GM12874 (cell line): ENCODE measurements at regions not wholly inside any gene's neighbourhood (a gene's known extent, or its start where the extent isn't known, plus 50 kb on each side); places are given as distances from the start of the nearest gene placed in this dataset.

Experiments
- TF ChIP-seq, protein P1 (sequence below): IDR thresholded peaks from 2 replicates; pipeline ENCODE4 v1.5.1; 2011; ENCODE audit warnings: low read depth, mild to moderate bottlenecking, control low read depth, low read length, moderate library complexity; ENCODE audit not compliant: insufficient read depth

- TF ChIP-seq, protein P1, sequence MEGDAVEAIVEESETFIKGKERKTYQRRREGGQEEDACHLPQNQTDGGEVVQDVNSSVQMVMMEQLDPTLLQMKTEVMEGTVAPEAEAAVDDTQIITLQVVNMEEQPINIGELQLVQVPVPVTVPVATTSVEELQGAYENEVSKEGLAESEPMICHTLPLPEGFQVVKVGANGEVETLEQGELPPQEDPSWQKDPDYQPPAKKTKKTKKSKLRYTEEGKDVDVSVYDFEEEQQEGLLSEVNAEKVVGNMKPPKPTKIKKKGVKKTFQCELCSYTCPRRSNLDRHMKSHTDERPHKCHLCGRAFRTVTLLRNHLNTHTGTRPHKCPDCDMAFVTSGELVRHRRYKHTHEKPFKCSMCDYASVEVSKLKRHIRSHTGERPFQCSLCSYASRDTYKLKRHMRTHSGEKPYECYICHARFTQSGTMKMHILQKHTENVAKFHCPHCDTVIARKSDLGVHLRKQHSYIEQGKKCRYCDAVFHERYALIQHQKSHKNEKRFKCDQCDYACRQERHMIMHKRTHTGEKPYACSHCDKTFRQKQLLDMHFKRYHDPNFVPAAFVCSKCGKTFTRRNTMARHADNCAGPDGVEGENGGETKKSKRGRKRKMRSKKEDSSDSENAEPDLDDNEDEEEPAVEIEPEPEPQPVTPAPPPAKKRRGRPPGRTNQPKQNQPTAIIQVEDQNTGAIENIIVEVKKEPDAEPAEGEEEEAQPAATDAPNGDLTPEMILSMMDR = no peak
These were observed 78.1 kb upstream of the EOMES start for GRCh38 chr3:27800261-27800660.

GRCh38 chr3:27802425-27802824, 80.3 kb upstream of the EOMES start:
- TF ChIP-seq, protein P1 = no peak

DNA sequence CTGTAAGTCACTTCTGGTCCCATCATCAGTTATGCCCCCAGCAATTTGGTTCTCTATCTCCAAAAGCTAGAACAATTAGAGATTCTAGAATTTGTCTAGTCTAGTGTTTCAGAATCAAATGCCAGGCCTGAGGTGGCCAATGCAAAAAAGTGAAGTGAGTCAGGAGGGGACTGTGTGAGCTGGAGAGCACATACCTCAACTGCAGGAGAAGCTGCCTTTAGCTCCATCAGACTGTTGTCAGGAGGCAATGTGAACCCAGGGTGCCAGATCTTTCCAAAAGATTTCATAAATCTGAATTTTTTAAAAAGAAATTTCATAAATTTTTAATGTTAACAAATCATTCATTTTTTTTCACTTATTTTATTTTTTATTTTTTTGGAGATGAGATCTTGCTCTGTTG, 80.7 kb upstream of the EOMES start:
- TF ChIP-seq, protein P1 = no peak

- TF ChIP-seq, protein P1 = no peak
These were observed 83.2 kb upstream of the EOMES start for GRCh38 chr3:27805282-27805681.

GRCh38 chr3:27813255-27813654, 91.1 kb upstream of the EOMES start:
- TF ChIP-seq, protein P1 = no peak

DNA sequence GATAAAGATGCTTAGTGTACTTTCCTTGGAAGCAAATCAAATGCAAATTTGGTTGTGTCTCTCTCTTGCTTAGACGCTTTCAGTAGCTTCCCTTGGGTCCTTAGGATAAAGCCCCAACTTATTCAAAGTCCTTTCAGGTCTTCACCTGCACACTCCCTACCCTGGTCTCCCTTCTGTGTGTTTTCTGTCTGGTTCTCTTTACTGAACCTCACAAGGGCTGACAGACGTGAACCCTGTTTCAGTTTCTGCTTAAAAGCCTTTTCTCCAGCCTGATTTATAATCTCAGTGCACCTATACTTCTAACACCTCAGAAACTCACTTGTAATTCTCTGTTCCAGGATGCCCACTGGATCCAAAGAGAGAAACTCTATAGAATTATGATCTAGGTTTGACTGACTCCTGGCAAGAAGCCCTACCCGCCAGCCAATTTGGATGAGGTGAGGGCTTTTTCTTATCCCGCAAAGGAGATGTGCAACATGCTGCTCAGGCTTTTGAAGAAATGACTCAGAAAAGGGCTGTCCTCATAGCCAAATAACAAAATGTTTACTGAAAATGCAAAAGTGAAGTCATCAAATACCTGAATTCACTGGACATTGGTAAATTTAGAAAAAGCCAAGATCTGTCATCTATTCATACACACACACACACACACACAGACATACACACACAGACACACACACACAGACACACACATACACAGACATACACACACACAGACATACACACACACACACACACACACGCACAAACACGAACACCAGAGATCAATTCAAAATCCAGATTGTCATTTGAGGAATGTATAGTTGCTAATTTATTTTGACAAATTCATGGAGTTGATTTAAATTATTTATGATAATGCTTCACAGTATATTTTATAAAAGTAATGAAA, 102.4 kb upstream of the EOMES start:
- TF ChIP-seq, protein P1 = no peak

GRCh38 chr3:27826448-27826847, 104.3 kb upstream of the EOMES start:
- TF ChIP-seq, protein P1 = no peak
